ES-I3 (cell line): ENCODE measurements at regions not wholly inside any gene's neighbourhood (a gene's known extent, or its start where the extent isn't known, plus 50 kb on each side); places are given as distances from the start of the nearest gene placed in this dataset.

Experiments used
- H3K36me3 ChIP-seq: 2 replicates; pipeline ENCODE4 v1.6.1; 2013; ENCODE audit warnings: mild to moderate bottlenecking, low read length, control low read depth, moderate library complexity; ENCODE audit not compliant: insufficient read depth
- H3K4me1 ChIP-seq: 2 replicates; pipeline ENCODE4 v1.6.1; 2013; ENCODE audit warnings: mild to moderate bottlenecking, control low read depth, low read length; ENCODE audit not compliant: insufficient read depth
- H3K9ac ChIP-seq: 2 replicates; pipeline ENCODE4 v1.6.1; 2013; ENCODE audit warnings: low read depth, mild to moderate bottlenecking, low read length, moderate library complexity
- H3K9me3 ChIP-seq: 2 replicates; pipeline ENCODE4 v1.6.1; 2013; ENCODE audit warnings: mild to moderate bottlenecking, low read length, moderate library complexity; ENCODE audit not compliant: control insufficient read depth, insufficient read depth

DNA sequence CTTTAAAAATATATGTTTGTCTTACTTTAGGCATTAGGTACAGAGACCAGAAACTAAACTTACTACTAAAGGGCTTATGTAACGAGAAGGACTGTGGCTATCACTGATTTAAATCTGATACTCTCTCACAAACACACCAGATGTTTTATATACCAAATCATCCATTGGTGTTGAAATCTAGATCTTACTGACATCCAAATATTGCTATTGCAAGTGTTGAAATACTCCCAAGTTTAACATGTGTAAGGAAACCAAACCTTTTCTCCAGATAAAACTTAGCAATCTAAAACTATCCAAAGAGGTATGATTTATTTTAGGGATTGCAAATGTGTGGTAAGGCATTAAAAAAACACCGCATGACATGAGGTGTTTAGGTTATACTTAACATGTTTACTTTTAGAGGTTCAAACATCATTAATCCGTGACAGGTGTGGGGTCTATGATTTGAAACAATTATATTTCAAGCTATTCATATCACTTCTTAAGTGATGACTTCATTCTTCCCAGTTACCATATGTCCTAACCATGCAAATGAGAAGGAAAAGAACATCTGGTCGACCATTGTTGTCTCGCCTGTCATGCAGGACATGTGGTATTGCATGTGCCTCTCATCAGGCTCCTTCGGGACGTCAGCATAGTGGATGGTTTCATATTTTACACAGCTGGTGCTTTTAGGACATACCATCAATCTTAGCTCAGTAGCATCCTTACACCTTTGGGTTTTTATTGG, 168.3 kb upstream of the SPACA1 start:
- H3K36me3 ChIP-seq = no peaks in the 10 kb centered on the region
- H3K9me3 ChIP-seq = no peaks in the 10 kb centered on the region; the same call in 1 of the 2 replicates
- no peaks in the 10 kb centered on the region for H3K4me1 ChIP-seq
- no peak overlapping the region for H3K9ac ChIP-seq

DNA sequence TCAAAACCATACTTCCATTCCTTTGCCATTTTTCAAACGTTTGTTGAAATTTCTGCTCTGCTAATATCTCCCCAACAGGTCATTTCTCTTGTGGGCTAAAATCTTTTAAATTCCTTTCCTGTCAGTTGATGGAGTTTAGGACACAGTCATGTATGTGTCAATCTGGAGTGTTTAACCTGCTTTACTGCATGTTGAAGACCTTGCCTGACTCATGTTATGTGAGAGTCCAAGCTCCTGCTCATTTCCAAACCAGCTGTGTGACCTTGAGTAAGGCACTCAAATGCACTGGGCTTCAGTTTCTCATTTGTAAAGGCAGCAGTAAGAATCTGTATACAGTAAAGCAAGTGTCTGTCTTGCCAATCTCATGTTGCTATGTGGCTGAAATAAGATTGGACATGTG, 171.9 kb upstream of the SPACA1 start:
- no peaks in the 10 kb centered on the region for H3K36me3 ChIP-seq
- H3K9me3 ChIP-seq = no peaks in the 10 kb centered on the region
- no peaks in the 10 kb centered on the region for H3K4me1 ChIP-seq
- H3K9ac ChIP-seq = no peak overlapping the region

DNA sequence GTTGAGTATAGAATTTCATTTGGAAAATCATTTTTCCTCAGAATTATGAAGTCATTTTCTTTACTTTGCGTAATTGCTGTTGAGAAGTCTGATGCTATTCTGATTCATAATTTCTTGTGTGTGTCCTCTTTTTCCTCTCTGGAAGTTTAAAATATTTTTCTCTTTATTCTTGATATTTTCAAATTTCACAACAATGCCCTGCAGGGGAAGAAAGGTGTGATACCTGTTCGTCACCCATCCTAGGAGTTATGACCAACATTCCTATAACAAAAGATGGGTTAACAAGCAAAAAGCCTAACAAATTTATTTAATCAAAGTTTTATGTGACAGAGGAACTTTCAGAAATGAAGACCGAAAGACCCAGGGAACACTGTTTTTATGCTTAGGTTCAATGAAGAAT, 171.5 kb upstream of the AKIRIN2 start:
- no peaks in the 10 kb centered on the region for H3K4me1 ChIP-seq
- H3K36me3 ChIP-seq = no peaks in the 10 kb centered on the region
- no peaks in the 10 kb centered on the region; the same call in 1 of the 2 replicates for H3K9me3 ChIP-seq
- H3K9ac ChIP-seq = no peak overlapping the region

DNA sequence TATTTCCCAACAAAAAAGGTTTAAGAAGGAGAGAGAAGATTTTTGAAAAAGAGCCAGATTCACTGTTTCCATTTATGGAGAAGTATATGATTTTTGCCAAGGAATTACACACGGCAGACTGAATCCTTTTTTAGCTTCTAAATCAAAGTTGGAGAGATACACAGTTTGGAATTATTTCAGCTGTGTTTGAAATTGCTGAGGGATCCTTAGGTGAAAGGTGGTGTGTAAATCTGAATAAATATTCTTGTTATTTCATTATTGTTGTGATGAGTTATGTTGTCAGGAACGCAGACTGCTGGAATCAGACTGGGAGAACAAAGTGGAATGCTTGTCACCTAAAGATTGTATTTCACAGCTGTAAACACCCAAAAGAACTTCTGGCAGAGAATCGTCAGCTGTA, 168.5 kb upstream of the AKIRIN2 start:
- Histone ChIP-seq H3K36me3 (no peaks in the 10 kb centered on the region), H3K9ac (no peak overlapping the region), H3K9me3 (no peaks in the 10 kb centered on the region; the same call in 1 of the 2 replicates), H3K4me1 (no peaks in the 10 kb centered on the region)

DNA sequence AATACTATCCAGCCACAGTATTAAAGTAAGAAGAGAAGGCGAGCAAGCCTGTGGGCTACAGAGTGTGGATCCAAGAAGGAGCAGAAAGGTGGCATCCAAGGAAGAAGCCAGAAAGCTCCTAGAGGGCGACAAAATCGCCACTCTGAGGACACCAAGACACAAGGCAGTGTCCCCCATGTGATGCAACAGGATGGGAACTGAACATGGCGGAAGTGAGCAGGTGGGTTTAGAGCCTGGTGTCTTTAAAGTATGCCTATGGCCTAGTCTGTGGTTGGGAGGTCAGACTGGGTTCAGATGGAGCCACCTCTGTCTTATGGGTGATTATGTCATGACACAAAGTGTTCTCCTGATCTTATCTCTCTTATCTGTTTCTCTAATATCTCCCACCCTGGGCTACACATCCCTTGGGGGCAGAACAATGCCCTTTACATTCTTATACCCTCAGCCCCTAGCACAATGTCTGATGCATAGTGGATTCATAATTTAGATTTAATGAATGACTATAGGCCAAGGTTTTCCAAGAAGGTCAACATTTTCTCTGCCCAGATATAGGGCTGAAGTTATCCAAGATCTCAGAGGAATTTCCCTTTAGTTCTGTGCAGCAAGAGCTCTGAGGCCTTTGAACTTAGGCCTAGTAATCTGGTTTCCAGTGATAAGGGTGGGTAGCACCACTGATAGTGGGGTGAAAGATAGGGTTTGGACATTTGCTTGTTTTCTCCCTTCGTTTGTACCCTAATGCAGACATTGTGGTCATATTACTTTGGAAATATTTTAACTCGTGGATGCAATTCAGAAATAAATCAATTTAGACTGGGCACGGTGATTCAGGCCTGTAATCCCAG, 167.3 kb upstream of the AKIRIN2 start:
- H3K4me1 ChIP-seq = no peaks in the 10 kb centered on the region
- no peaks in the 10 kb centered on the region for H3K36me3 ChIP-seq
- no peak overlapping the region for H3K9ac ChIP-seq
- H3K9me3 ChIP-seq = no peaks in the 10 kb centered on the region; the same call in 1 of the 2 replicates

DNA sequence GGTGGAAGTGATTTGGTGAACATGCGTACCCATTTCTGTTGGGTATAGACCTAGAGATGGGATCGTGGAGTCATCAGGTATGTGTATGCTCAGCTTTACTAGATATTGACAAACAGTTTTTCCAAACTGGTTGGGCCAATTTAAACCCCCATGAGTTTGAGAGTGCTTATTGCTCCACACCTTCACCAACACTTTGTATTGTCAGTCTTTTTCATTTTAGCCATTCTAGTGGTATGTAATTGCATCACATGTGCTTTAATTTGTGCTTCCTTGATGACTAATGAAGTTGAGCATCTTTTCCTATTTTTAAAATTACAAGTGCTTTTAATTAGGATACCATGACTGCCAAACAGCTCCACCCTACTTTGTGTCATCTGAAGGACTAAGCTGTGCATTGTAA, 158.9 kb upstream of the AKIRIN2 start:
- H3K4me1 ChIP-seq = no peaks in the 10 kb centered on the region; the same call in 1 of the 2 replicates

DNA sequence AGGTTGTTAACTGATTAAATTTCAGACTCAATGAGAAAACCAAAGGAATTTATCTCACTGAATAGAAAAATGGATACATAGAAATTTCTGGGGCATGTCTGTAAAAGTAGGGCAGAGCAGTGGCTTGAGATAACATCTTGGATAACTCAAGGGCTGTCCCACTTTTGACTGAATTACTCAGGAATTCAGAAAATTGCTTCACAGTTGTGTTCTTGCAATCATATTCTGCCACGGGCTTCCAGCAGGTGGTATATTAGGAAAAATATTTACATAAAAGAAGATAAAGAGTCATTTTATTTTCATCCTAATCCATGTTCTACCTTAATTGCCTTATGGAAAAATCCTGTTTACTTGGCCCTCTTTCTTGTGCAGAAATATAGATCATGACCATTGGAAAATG, 156.4 kb upstream of the AKIRIN2 start:
- Histone ChIP-seq H3K9ac (no peak overlapping the region), H3K4me1 (no peaks in the 10 kb centered on the region; the same call in 1 of the 2 replicates), H3K9me3 (0 out of 2 replicates have a peak, but pooled peaks cover 3% of the 10 kb centered on the region), H3K36me3 (no peaks in the 10 kb centered on the region)

More for the DNA sequence above, 158.9 kb upstream of the AKIRIN2 start:
- Histone ChIP-seq H3K9ac (no peak overlapping the region), H3K36me3 (no peaks in the 10 kb centered on the region), H3K9me3 (peaks cover 5% of the 10 kb centered on the region; the same call in 1 of the 2 replicates)

DNA sequence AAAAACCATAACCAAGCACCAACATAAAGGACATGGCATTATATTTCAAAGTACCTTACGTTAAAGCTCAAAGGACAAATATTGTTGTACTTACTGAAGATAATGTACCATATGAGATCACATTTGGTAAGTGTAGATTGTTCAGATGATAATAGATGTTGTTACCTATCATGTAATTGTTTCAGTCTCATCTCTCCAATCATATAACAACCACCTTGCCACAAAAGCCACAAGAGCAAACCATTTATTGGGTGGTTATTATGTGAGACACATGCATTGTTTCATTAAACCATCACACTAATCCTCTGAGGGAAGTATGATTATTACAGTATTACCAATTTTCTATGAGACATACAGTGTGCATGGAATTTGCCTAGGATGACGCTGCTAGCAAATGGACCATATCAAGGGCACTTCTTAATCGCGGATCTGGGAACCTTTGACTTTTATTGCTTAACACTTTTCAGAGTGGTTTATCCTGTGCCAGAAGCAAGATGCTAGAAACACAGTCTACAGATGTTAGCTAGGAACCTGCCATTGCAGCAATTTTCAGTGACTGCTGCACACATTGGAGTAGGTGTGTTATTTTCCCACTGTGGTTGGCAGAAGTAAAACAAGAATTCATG, 149.8 kb upstream of the AKIRIN2 start:
- Histone ChIP-seq H3K36me3 (no peaks in the 10 kb centered on the region), H3K9me3 (no peaks in the 10 kb centered on the region), H3K9ac (no peak overlapping the region), H3K4me1 (no peaks in the 10 kb centered on the region)

DNA sequence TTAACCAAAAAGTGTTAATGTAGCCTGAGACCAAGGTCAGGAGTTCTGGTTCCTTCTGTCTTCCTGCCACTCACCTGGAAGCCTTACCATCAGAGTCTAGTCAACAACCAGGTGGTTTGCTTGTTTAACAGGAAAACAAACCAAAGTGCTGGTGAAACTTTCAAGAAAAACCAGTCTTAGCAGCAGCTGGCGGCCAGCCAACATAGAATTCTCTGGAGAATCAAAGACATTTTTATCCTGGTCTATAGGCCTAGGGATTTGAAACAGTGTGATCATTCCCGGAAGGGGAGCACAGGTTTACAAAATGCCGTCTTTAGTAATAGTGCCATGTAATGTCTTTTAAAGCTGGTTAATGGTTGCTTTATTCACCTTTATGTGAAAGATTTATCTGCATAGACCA, 146.6 kb upstream of the AKIRIN2 start:
- no peaks in the 10 kb centered on the region for H3K4me1 ChIP-seq
- H3K36me3 ChIP-seq = no peaks in the 10 kb centered on the region
- no peaks in the 10 kb centered on the region for H3K9me3 ChIP-seq
- H3K9ac ChIP-seq = no peak overlapping the region

DNA sequence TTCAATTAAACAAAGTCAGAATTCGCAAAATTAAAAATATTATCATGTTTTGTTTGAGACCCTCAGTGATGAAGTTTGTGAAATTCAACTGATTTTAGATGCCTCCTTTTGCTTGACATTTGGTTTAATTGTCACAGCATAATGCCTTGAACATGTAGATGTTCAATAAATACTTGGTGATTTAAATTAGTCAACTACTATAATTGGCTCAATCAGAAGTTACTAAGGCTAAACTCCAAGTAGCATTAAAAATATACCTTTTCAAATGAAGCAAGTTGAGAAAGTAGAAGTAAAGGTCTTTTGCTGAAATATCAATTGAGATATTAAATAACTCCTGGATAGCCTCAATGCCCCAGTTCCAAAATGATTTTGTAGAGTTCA, 145.8 kb upstream of the AKIRIN2 start:
- Histone ChIP-seq H3K36me3 (no peaks in the 10 kb centered on the region), H3K9ac (no peak overlapping the region), H3K4me1 (no peaks in the 10 kb centered on the region), H3K9me3 (no peaks in the 10 kb centered on the region)

DNA sequence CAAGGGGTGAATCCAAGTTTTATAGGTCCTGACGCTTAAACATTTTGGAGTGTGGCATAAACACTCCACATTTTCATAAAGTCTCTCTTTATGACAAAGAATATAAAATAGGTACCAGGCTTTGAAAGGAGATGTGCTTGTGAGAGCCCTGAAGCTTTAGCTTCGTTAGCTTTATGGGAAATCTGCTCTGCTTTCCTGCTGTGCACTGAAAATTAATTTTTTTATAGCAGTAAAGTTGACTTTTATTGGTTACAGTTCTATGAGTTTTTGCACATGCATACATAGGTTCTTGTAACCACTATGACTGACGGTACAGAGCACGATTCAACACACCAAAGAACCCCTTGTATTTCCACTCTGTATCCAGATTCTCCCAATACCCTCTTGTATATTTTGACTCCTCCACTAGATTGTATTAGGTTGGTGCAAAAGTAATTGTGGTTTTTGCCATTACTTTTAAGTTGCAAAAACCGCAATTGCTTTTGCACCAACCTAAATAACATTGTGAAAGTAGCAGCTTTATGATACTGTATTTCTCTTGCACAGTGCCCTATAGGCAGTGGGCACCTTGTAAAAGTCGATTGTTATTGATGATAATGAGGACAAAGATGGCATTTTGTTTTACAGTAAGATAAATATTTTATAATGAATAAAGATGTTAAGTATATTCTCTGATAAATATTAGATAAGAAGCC, 145.2 kb upstream of the AKIRIN2 start:
- Histone ChIP-seq H3K9me3 (no peaks in the 10 kb centered on the region), H3K4me1 (no peaks in the 10 kb centered on the region), H3K9ac (no peak overlapping the region), H3K36me3 (no peaks in the 10 kb centered on the region)

DNA sequence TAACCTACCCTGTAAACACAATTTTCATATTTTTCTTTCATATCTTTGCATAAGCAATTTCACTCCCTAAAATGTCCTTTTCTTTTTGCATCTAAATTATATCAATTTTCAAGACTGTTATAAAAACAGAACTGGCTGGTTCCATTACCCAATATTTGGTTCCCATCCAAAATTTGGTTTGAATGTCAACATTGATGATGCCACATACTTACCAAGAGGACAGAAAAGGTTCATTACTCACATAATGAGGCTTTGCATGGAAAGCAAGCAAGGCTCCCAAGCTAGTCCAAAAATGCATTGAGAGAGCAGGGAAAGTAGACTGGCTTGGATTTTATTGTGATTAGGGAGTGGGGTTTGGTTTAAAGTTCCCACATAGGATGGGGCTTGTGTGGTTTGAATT, 144.4 kb upstream of the AKIRIN2 start:
- H3K9me3 ChIP-seq = no peaks in the 10 kb centered on the region

DNA sequence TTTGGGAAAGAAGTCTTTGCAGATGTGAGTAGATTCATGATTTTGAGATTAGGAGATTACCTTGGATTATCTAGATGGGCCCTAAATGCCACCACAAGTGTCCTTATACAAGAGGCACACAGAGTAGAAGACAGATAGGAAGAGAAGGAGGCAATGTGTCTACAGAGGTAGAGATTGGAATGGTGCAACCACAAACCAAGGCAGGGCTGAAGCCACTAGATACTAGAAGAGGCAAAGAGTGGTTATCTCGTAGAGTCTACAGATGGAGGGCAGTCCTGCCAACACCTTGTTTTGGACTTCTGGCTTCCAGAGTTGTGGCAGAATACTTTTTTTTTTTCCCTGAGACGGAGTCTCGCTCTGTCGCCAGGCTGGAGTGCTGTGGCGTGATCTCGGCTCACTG, 138.3 kb upstream of the AKIRIN2 start:
- no peaks in the 10 kb centered on the region for H3K9me3 ChIP-seq
- no peaks in the 10 kb centered on the region for H3K36me3 ChIP-seq
- H3K4me1 ChIP-seq = no peaks in the 10 kb centered on the region
- H3K9ac ChIP-seq = no peak overlapping the region

More for the DNA sequence above, 144.4 kb upstream of the AKIRIN2 start:
- Histone ChIP-seq H3K9ac (no peak overlapping the region), H3K4me1 (no peaks in the 10 kb centered on the region), H3K36me3 (no peaks in the 10 kb centered on the region)

DNA sequence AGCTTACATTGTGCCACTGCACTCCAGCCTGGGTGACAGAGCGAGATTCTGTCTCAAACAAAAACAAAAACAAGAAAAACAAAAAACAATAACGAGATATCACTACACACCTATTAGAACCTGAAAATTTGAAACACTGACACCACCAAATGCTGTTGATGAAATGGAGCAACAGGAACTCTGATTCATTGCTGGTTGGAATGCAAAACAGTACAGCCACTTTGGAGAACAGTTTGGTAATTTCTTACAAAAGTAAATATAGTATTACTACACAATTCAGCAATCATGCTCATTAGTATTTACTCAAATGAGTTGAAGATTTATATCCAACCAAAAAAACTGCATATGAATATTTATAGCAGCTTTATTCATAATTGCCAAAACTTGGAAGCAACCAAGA, 135.8 kb upstream of the AKIRIN2 start:
- Histone ChIP-seq H3K4me1 (no peaks in the 10 kb centered on the region), H3K36me3 (no peaks in the 10 kb centered on the region), H3K9me3 (no peaks in the 10 kb centered on the region), H3K9ac (no peak overlapping the region)
